Loucy (cell line): ENCODE measurements at regions not wholly inside any gene's neighbourhood (a gene's known extent, or its start where the extent isn't known, plus 50 kb on each side); places are given as distances from the start of the nearest gene placed in this dataset.

Experiments used
- CTCF ChIP-seq: fragments of 200-600 bp; sonication (generic); conservative IDR thresholded peaks from 2 replicates; pipeline ENCODE4 v1.5.1; 2014; ENCODE audit warnings: mild to moderate bottlenecking, antibody characterized with exemption, low read length
- EZH2phosphoT487 ChIP-seq: fragments of 200-600 bp; IDR thresholded peaks from 2 replicates; pipeline ENCODE4 v1.6.1; 2018; ENCODE audit warnings: antibody characterized with exemption, mild to moderate bottlenecking, moderate library complexity, borderline replicate concordance

GRCh38 chr4:84254537-84254936, 244.6 kb downstream of the NKX6-1 start:
- TF ChIP-seq CTCF (no peak), EZH2phosphoT487 (no peak)
